ENCODE measurements at regions not wholly inside any gene's neighbourhood (a gene's known extent, or its start where the extent isn't known, plus 50 kb on each side); places are given as distances from the start of the nearest gene placed in this dataset.

- FAIRE-seq = no peak
- no peak for TF ChIP-seq JUN (IDR thresholded peaks at IDR 0.05; ENCODE audit: low read depth, low read length)
- no peak for TF ChIP-seq SAP30 (IDR thresholded peaks at IDR 0.05; ENCODE audit: insufficient read depth, insufficient replicate concordance, low read length)
- TF ChIP-seq POU5F1 (IDR thresholded peaks at IDR 0.05; ENCODE audit: low read depth, low read length) = no peak
- no peak for TF ChIP-seq SIN3A (conservative IDR thresholded peaks at IDR 0.05 in 1 of 2, IDR thresholded peaks at IDR 0.05 in 1 of 2; ENCODE audit: low read depth in 1 of 2, low read length in 2 of 2)
- no peak for TF ChIP-seq MAFK (IDR thresholded peaks at IDR 0.05; ENCODE audit: low read depth, low read length)
- TF ChIP-seq TAF1 (IDR thresholded peaks at IDR 0.05; ENCODE audit: low read depth, low read length) = no peak
- no peak for TF ChIP-seq CTBP2 (IDR thresholded peaks at IDR 0.05; ENCODE audit: borderline replicate concordance, insufficient read depth, insufficient read length, low read length)
- TF ChIP-seq, protein P1, sequence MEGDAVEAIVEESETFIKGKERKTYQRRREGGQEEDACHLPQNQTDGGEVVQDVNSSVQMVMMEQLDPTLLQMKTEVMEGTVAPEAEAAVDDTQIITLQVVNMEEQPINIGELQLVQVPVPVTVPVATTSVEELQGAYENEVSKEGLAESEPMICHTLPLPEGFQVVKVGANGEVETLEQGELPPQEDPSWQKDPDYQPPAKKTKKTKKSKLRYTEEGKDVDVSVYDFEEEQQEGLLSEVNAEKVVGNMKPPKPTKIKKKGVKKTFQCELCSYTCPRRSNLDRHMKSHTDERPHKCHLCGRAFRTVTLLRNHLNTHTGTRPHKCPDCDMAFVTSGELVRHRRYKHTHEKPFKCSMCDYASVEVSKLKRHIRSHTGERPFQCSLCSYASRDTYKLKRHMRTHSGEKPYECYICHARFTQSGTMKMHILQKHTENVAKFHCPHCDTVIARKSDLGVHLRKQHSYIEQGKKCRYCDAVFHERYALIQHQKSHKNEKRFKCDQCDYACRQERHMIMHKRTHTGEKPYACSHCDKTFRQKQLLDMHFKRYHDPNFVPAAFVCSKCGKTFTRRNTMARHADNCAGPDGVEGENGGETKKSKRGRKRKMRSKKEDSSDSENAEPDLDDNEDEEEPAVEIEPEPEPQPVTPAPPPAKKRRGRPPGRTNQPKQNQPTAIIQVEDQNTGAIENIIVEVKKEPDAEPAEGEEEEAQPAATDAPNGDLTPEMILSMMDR (IDR thresholded peaks at IDR 0.05; ENCODE audit: control extremely low read depth in 1 of 3, insufficient read depth in 1 of 3, low read depth in 1 of 3, low read length in 3 of 3) = no peak
- TF ChIP-seq MAX (IDR thresholded peaks at IDR 0.05) = no peak
- TF ChIP-seq BRCA1 (IDR thresholded peaks at IDR 0.05; ENCODE audit: low read depth, low read length) = no peak
Observed at GRCh38 chr7:85287106-85287825, 100.4 kb upstream of the SEMA3D start.

More at GRCh38 chr7:85287106-85287825, 100.4 kb upstream of the SEMA3D start:
- no peak overlapping the region for H3K18ac ChIP-seq (ENCODE audit: extremely low read depth, low read length)
- H2BK20ac ChIP-seq (ENCODE audit: low read length) = no peak overlapping the region
- no peak overlapping the region for H4K5ac ChIP-seq (ENCODE audit: insufficient read length, low read depth, low read length)
- no peak for DNase-seq (ENCODE audit: low read depth in 1 of 2, low spot score in 2 of 2)
- no peaks in the 10 kb centered on the region for H3K23me2 ChIP-seq (ENCODE audit: low read depth, low read length)
- H3K4me2 ChIP-seq (ENCODE audit: insufficient read depth in 1 of 2, low read depth in 2 of 2, low read length in 2 of 2) = no peak overlapping the region
- no peak overlapping the region for H2AFZ ChIP-seq (ENCODE audit: low read length)
- H3K36me3 ChIP-seq (ENCODE audit: control insufficient read depth in 2 of 4, insufficient read depth in 4 of 4, low read length in 3 of 4) = no peaks in the 10 kb centered on the region
- WGBS, 2 experiments (ENCODE audit: extremely low coverage in 1 of 2, insufficient coverage in 1 of 2, insufficient read length in 1 of 2, insufficient replicate concordance in 2 of 2, low coverage in 1 of 2, low lambda C conversion rate in 2 of 2, missing lambda C conversion rate in 1 of 2) = 90% methylated on average over 4 of the region's 4 CpGs; no CpG with 5 or more reads in 1 of the 2 experiments
- H3K4me1 ChIP-seq (replicated peaks in 1 of 4; ENCODE audit: control insufficient read depth in 3 of 4, insufficient read depth in 4 of 4, low read length in 3 of 4) = peaks cover 0 to 5% (median 1%) of the 10 kb centered on the region in 4 experiments; a peak in 3 of 7 replicates
- H3K14ac ChIP-seq (ENCODE audit: insufficient read length) = no peak overlapping the region
- H3K4ac ChIP-seq (replicated peaks; ENCODE audit: insufficient read length, low read depth, low read length) = no peak overlapping the region
- ChIA-PET POLR2A (ENCODE audit: partially characterized antibody) (no interaction called here), CTCF (ENCODE audit: partially characterized antibody) (interaction anchor here (0.7 kb wide), 1 partner anchor 9 kb away, joined by 3 read pairs; no protein-coding TSS in a partner anchor)
- H3K56ac ChIP-seq (replicated peaks; ENCODE audit: insufficient read length, low read depth, low read length) = no peak overlapping the region
- 0 out of 4 replicates have a peak, but pooled peaks cover 0 to 2% of the 10 kb centered on the region in 2 experiments for H3K9me3 ChIP-seq (ENCODE audit: insufficient read depth in 2 of 2, low read depth in 1 of 2, low read length in 1 of 2)
- H3K9ac ChIP-seq (replicated peaks in 1 of 4; ENCODE audit: extremely low read depth in 1 of 4, low read depth in 3 of 4, low read length in 3 of 4) = no peak overlapping the region
- no peak overlapping the region for H2BK120ac ChIP-seq (replicated peaks; ENCODE audit: low read depth, low read length)
- H4K91ac ChIP-seq (replicated peaks; ENCODE audit: insufficient read length, low read length) = no peak overlapping the region
- H3K23ac ChIP-seq (ENCODE audit: insufficient read length) = no peak overlapping the region
- no peaks in the 10 kb centered on the region for H4K20me1 ChIP-seq (replicated peaks in 1 of 2; ENCODE audit: control insufficient read depth in 1 of 2, insufficient read depth in 2 of 2, low read length in 2 of 2)
- H3K79me1 ChIP-seq (ENCODE audit: low read depth, low read length) = no peaks in the 10 kb centered on the region
- no peak overlapping the region for H2AK5ac ChIP-seq (ENCODE audit: low read depth, low read length)
- H3K79me2 ChIP-seq (ENCODE audit: control insufficient read depth in 1 of 2, insufficient read depth in 2 of 2, low read length in 2 of 2) = no peaks in the 10 kb centered on the region
- no peak overlapping the region for H3K4me3 ChIP-seq (ENCODE audit: extremely low read depth in 1 of 4, insufficient read depth in 2 of 4, low read depth in 3 of 4, low read length in 4 of 4)
- no peak overlapping the region for H2BK15ac ChIP-seq (ENCODE audit: low read length)
- H2BK5ac ChIP-seq (ENCODE audit: low read depth, low read length) = no peak overlapping the region
- no peaks in the 10 kb centered on the region for H3K27me3 ChIP-seq (replicated peaks in 1 of 4; ENCODE audit: control insufficient read depth in 3 of 4, extremely low read depth in 1 of 4, insufficient read depth in 3 of 4, low read length in 3 of 4)
- no peak overlapping the region for H2BK12ac ChIP-seq (ENCODE audit: low read depth, low read length)
- no peak overlapping the region for H3K27ac ChIP-seq (ENCODE audit: low read depth, low read length)
- no peak overlapping the region for H4K8ac ChIP-seq (ENCODE audit: extremely low read depth, insufficient read depth, low read length)

All from H1 (cell line).